PFSK-1 (cell line): ENCODE measurements at regions not wholly inside any gene's neighbourhood (a gene's known extent, or its start where the extent isn't known, plus 50 kb on each side); places are given as distances from the start of the nearest gene placed in this dataset.

Source experiments
- POLR2AphosphoS5 ChIP-seq: IDR thresholded peaks from 2 replicates; pipeline ENCODE4 v1.6.1; 2012; ENCODE audit warnings: low read depth, mild to moderate bottlenecking, control low read depth, low read length, moderate library complexity
- REST ChIP-seq, 2 experiments: IDR thresholded peaks; 2 replicates each; pipeline versions ENCODE4 v1.6.1 to v1.8.0; 2011 to 2012; ENCODE audit warnings: low read depth in 2 of 2, low read length in 2 of 2, control low read depth in 1 of 2, inconsistent platforms in 1 of 2, mild to moderate bottlenecking in 1 of 2, moderate library complexity in 1 of 2; ENCODE audit not compliant: insufficient read depth in 1 of 2
- TAF1 ChIP-seq: IDR thresholded peaks from 2 replicates; pipeline ENCODE4 v1.6.1; 2012; ENCODE audit warnings: low read length, control low read depth, borderline replicate concordance; ENCODE audit not compliant: insufficient read depth

- TF ChIP-seq TAF1 (no peak), REST (IDR thresholded peaks at IDR 0.05; ENCODE audit: insufficient read depth in 1 of 2, low read depth in 2 of 2, low read length in 2 of 2) (no peak), POLR2AphosphoS5 (no peak)
These were observed 907.3 kb upstream of the CITED2 start for GRCh38 chr6:140281767-140282166.
